IPS-NIHi7 (cell line): ENCODE measurements at regions not wholly inside any gene's neighbourhood (a gene's known extent, or its start where the extent isn't known, plus 50 kb on each side); places are given as distances from the start of the nearest gene placed in this dataset.
"Not testable (repeated sequence)": the region's sequence is repeated elsewhere in the genome, so short reads cannot be mapped to it uniquely, and the experiment has no call there.

ENCODE experiments used
- DNase-seq: peaks from one replicate; pipeline ENCODE4 v3.0.0; 2012; ENCODE audit warnings: mixed read lengths; ENCODE audit errors: extremely low spot score

- DNase-seq = no peak
Measured at GRCh38 chr1:208717525-208717924, 473.3 kb upstream of the PLXNA2 start.

- DNase-seq = no peak
Measured at GRCh38 chr1:208722592-208722991, 478.4 kb upstream of the PLXNA2 start.

GRCh38 chr1:208724079-208724478 is 479.9 kb upstream of the PLXNA2 start:
- DNase-seq = no peak

- DNase-seq = no peak
Measured at GRCh38 chr1:208728815-208729214, 484.6 kb upstream of the PLXNA2 start.

- no peak for DNase-seq
Measured at GRCh38 chr1:208731981-208732821, 488.0 kb upstream of the PLXNA2 start.

- no peak for DNase-seq
Measured at GRCh38 chr1:208737161-208737560, 493.0 kb upstream of the PLXNA2 start.

- DNase-seq = no peak
Measured at GRCh38 chr1:208737922-208738321, 493.7 kb upstream of the PLXNA2 start.

GRCh38 chr1:208739636-208740035 is 495.5 kb upstream of the PLXNA2 start:
- DNase-seq = not testable (repeated sequence)

- DNase-seq = no peak
Measured at GRCh38 chr1:208741296-208741695, 497.1 kb upstream of the PLXNA2 start.

GRCh38 chr1:208743361-208743760 is 499.2 kb upstream of the PLXNA2 start:
- DNase-seq = no peak

GRCh38 chr1:208747979-208748378 is 503.8 kb upstream of the PLXNA2 start:
- DNase-seq = no peak

GRCh38 chr1:208748387-208749165 is 504.4 kb upstream of the PLXNA2 start:
- no peak for DNase-seq

GRCh38 chr1:208756339-208756981 is 512.3 kb upstream of the PLXNA2 start:
- DNase-seq = no peak

GRCh38 chr1:208757846-208758245 is 513.7 kb upstream of the PLXNA2 start:
- DNase-seq = no peak

GRCh38 chr1:208759255-208759654 is 515.1 kb upstream of the PLXNA2 start:
- DNase-seq = no peak

- DNase-seq = no peak
Measured at GRCh38 chr1:208763971-208764370, 519.8 kb upstream of the PLXNA2 start.

- peak; percentile 25 for DNase-seq
Measured at GRCh38 chr1:208766832-208767231, 522.6 kb upstream of the PLXNA2 start.

- DNase-seq = no peak
Measured at GRCh38 chr1:208767816-208768215, 523.6 kb upstream of the PLXNA2 start.

GRCh38 chr1:208772891-208773290 is 528.7 kb upstream of the PLXNA2 start:
- DNase-seq = no peak

GRCh38 chr1:208775841-208776240 is 531.7 kb upstream of the PLXNA2 start:
- no peak for DNase-seq

GRCh38 chr1:208778417-208778816 is 534.2 kb upstream of the PLXNA2 start:
- DNase-seq = no peak

- DNase-seq = peak; percentile 53
Measured at GRCh38 chr1:208781391-208782045, 537.3 kb upstream of the PLXNA2 start.
